HG02759 (cell line): ENCODE measurements at regions not wholly inside any gene's neighbourhood (a gene's known extent, or its start where the extent isn't known, plus 50 kb on each side); places are given as distances from the start of the nearest gene placed in this dataset.
A peak's percentile ranks its signal among the peaks of the same experiment; 100 is the strongest.

Experiments
- ATAC-seq: cut with Tn5 transposase; IDR thresholded peaks from one replicate; pipeline ENCODE4 v1.9.1; 2021; ENCODE audit warnings: mild to moderate bottlenecking, moderate library complexity; ENCODE audit not compliant: unreplicated experiment

- ATAC-seq: no peak
Observed at GRCh38 chr3:178152031-178152806, 384.0 kb upstream of the KCNMB2 start.

DNA sequence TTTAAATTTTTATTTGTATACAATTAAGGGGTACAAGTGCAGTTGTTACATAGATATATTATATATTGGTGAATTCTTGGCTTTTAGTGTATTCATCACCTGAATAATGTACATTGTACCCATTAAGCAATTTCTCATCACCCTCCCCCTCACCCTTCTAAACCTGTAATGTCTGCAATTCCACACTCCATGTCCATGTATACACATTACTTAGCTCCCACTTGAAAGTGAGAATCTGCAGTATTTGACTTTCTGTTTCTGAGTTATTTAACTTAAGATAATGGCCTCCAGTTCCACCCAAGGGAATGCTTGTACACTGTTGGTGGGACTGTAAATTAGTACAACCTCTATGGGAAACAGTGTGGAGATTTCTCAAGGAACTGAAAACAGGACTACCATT lies 383.2 kb upstream of the KCNMB2 start:
- no peak for ATAC-seq

DNA sequence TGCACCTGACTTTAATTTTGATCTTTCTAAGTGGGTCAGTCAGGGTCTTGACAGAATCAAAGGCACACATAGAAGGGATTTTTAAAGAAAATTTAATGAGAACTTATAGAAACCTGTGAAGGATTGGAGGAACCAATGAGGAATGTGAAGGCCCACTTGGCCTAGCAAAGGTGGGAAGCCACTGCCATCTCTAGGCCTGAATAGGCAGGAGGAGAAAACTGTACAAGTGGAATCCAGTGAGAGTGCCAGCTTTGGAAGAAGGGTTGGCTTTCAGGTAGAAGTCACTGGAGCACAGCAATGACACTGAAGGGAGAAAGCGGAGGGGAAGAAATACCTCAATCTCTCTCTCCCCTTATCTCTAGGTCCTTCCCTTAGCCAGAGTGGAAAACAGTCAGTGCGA lies 380.7 kb upstream of the KCNMB2 start:
- no peak for ATAC-seq

- ATAC-seq: no peak
Observed at GRCh38 chr3:178156301-178156700, 379.9 kb upstream of the KCNMB2 start.

DNA sequence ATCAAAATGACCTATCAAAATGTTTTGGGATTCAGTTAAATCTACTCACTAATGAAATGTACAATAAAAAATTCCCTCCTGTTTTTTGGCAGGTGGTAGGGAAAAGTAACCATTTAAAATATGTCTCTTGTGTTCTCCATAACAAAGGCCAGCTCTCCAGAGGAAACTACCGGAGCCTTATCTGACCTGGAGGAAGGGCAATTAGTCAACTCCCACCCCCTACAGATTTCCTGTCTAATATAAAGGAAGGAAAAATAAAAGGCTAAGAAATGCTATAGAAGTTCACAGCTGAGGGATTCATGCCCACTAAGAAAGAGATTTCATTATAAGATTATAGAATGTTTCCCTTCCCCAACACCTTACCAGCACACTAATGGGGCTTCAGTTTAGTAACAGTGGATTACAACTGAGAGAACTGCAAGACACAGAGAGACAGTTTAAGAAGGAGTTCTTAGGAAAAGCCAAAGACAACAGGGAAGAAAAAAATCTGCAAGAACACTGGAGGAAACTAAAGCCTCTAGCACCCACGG lies 376.5 kb upstream of the KCNMB2 start:
- no peak for ATAC-seq

DNA sequence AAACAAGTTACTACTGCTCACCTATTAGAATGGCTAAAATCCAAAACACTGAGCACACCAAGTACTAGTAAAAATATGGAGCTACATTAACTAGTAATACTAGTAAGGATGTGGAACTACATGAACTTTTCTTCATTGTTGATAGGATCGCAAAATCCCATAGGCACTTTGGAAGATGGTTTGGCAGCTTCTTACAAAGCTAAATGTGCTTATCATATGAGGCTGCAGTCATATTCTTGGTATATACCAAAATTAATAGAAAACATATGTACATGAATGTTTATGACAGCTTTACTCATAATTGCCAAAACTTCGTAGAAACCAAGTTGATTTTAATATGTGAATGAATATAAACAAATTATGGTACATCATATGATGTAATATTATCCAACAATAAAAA lies 366.8 kb upstream of the KCNMB2 start:
- no peak for ATAC-seq

DNA sequence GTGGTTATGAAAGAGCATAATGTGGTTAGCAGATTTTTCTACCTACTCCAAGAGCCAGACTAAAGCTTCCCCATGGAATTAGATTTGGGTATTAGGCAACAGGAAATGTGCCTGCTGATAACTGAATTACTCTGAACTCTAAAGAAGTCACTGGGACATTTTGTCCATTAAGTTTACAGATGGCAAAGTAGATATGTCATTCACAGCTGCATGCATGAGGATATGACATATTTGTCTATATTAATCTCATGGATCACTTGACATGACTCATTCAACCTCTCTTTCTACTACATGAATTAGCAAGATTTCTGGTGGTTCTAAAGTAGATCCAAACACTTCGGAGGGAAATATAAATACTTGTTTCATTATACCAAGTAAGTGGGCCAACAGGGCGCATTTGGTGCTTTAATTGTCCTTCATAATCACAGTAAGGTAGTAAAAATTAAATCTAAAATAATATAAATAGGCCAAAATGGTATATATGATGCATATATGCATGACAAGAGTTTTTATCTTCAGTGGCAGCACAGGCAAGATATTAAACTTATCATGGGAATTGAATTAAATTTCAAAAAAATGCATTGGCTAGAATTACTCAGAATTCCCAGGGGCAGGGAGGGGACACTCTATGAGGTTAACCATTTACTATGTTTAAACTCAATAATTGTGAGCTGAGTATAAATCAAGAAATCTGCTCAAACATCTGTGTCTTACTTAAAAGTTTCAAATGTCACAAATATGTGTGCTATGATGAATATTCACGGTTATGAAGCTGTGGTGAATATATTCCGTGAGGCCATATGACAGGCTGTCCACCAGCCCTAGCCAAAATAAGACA lies 365.3 kb upstream of the KCNMB2 start:
- ATAC-seq: no peak

GRCh38 chr3:178172121-178172520 lies 364.1 kb upstream of the KCNMB2 start:
- ATAC-seq: no peak

GRCh38 chr3:178174201-178174915 lies 361.9 kb upstream of the KCNMB2 start:
- ATAC-seq: no peak

DNA sequence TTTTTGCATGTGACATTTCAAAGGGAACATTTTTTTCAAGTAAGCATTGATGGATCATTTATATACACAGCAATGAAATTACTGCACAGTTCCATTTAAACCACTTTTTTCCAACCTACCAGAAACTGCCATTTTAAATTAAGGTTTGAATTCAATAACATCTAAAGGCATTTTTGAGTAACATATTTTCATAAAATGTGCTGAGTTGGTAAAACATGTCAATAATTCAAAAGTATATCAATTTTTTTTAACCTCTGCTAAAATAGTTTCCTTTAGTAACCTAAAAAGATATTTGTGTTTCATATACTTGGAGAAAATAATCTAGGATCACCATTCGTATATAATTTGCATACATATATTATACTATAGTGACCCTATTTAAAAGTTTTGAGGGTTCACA lies 355.1 kb upstream of the KCNMB2 start:
- no peak for ATAC-seq

GRCh38 chr3:178181784-178182183 lies 354.5 kb upstream of the KCNMB2 start:
- no peak for ATAC-seq

GRCh38 chr3:178182337-178182779 lies 353.9 kb upstream of the KCNMB2 start:
- ATAC-seq: no peak

- ATAC-seq: no peak
Observed at GRCh38 chr3:178184833-178185232, 351.4 kb upstream of the KCNMB2 start.

DNA sequence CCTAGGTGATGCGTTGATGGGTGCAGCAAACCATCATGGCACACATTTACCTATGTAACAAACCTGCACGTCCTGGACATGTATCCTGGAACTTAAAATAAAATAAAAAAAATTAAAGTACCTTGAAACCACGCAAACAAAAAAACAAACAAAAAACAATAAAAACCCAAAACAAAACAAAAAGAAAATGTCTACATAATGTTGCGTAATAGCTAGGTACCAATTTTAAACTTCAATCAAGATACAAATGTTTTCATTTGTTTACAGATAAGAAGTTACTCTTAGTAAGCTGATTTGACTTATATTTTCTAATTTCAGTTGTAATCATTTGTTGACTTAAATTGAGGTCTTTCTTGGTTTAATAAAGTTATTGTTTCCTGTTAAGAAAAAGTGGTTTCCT lies 349.6 kb upstream of the KCNMB2 start:
- ATAC-seq: no peak

DNA sequence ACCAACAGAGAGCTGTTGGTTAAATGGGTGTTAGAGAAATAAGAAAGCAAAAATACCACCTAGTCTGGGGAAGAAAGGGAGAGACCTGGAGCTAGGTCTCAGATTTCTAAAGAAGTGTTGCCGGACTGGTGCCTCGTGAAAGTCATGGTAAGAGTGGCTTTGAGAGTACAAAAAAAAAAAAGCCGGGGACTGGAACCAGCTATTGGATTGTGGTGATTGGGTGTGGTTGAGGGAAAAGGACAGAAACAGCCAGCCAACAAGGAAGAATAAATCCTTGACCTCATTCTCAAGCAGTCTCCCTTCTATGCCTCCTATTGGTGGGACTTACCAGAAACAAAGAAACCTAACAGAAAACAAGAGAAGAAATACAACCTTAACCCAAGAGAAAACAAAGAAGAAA lies 346.4 kb upstream of the KCNMB2 start:
- no peak for ATAC-seq

DNA sequence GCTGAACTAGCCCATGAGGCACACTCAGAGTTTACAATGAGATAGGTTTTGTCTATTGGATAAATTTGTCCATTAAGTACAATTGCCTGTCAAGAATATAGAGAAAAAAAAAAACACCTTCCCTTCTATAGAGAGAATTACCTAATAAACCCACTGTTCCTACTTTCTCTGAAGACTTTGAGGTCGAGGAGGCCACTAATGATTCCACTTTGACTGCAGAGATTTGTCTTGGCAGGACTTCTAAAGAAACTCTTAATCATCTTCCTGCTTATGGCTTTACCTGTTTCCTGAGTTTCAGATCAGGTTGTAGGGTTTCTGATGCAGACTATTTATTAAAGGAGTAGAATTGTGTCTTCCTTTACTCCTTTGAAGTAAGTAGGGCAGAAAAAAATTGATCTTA lies 342.4 kb upstream of the KCNMB2 start:
- no peak for ATAC-seq

DNA sequence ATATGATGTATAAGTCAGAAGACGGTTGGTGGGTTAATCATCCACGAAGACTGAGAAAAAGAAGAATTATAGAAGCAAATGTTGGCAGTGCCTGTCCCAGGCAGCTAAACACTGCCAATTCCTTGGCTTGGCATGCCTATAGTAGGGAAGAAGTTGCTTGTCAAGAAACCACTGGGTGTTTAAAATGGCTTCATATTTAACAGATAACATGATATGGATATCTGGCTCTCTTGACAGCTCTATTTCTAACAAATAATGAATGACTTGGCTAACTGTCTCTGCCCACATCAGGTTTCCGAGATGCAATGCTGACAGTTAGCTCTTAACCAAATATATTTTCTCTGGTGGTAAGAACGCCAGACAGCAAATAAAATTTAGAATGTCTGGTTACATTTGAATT lies 341.7 kb upstream of the KCNMB2 start:
- no peak for ATAC-seq

DNA sequence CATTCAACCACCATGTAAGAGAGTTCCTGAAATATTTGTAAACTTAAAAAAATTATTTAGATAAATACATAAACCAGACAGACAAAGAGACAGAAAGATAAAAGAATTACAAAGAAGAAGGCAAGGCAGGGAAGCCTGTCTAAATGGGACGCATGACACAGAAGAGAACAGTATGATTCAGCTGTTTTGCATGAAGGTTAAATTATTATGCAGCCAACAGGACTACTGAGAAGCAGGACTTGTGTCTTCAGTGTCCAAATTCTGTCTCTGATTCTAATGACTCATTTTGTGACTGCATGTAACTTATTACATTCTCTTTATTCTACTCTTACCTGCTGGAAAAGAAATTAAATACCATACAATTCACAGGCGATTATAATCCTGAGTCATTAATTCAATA lies 340.4 kb upstream of the KCNMB2 start:
- ATAC-seq: peak; percentile 94

DNA sequence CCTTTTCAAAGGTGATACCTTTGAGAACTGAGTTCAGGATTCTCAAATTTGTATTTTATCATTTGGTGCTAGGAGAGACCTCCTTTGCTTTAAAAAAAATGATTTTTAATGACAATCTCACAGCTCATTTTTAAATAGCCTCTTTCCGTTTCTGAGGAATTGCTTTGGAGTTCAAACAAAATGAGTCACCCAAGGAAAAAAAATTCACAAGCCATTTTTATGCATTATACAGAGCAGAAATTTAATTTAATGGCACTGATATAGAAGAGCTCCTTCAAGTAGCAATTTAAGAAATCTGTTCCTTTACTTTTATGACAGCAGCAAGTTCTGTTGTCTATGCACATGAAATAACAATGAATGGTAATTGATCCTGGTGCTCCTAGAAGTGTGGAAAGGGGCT lies 337.9 kb upstream of the KCNMB2 start:
- no peak for ATAC-seq

- no peak for ATAC-seq
Observed at GRCh38 chr3:178200316-178200715, 335.9 kb upstream of the KCNMB2 start.

DNA sequence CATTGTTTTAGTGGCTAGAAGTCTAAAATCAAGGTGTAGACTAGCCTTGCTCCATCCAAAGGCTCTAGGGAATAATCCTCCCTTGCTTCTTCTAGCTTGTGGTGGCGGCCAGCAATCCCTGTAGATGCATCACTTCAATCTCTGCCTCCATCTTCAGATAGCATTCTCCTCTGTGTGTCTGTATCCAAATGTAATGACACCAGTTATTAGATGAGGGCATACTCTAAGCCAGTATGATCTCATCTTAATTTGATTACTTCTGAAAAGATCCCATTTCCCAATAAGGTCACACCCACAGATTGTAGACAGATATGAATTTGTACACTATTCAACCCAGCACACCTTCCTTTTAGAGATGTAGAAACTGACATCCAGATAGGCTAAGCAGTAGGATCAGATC lies 334.5 kb upstream of the KCNMB2 start:
- ATAC-seq: no peak
